ENCODE measurements at regions not wholly inside any gene's neighbourhood (a gene's known extent, or its start where the extent isn't known, plus 50 kb on each side); places are given as distances from the start of the nearest gene placed in this dataset.
"Not testable (repeated sequence)": the region's sequence is repeated elsewhere in the genome, so short reads cannot be mapped to it uniquely, and the experiment has no call there.

- no peak for DNase-seq
These were observed 757.1 kb downstream of the DHX35 start for GRCh38 chr20:39719293-39719692.

GRCh38 chr20:39717936-39718335 lies 755.8 kb downstream of the DHX35 start:
- DNase-seq, result no peak

- no peak for DNase-seq
These were observed 754.7 kb downstream of the DHX35 start for GRCh38 chr20:39716796-39717341.

- DNase-seq, result no peak
These were observed 751.1 kb downstream of the DHX35 start for GRCh38 chr20:39713076-39713840.

- DNase-seq, result peak; percentile 47
These were observed 744.1 kb downstream of the DHX35 start for GRCh38 chr20:39706184-39706663.

- DNase-seq, result no peak
These were observed 742.9 kb downstream of the DHX35 start for GRCh38 chr20:39705032-39705431.

- DNase-seq, result not testable (repeated sequence)
These were observed 741.2 kb downstream of the DHX35 start for GRCh38 chr20:39703357-39703756.

GRCh38 chr20:39702701-39703349 lies 740.7 kb downstream of the DHX35 start:
- no peak for DNase-seq

GRCh38 chr20:39700528-39700927 lies 738.4 kb downstream of the DHX35 start:
- no peak for DNase-seq

GRCh38 chr20:39699166-39699725 lies 737.1 kb downstream of the DHX35 start:
- no peak for DNase-seq

- DNase-seq, result no peak
These were observed 736.6 kb downstream of the DHX35 start for GRCh38 chr20:39698752-39699151.

GRCh38 chr20:39691151-39691862 lies 729.2 kb downstream of the DHX35 start:
- DNase-seq, result no peak

GRCh38 chr20:39676857-39677391 lies 714.8 kb downstream of the DHX35 start:
- DNase-seq, result peak; percentile 17

GRCh38 chr20:39676241-39676640 lies 714.1 kb downstream of the DHX35 start:
- DNase-seq, result no peak

GRCh38 chr20:39674842-39675241 lies 712.7 kb downstream of the DHX35 start:
- DNase-seq, result no peak

- no peak for DNase-seq
These were observed 708.8 kb downstream of the DHX35 start for GRCh38 chr20:39670988-39671387.

- no peak for DNase-seq
These were observed 707.5 kb downstream of the DHX35 start for GRCh38 chr20:39669659-39670058.

GRCh38 chr20:39668038-39668437 lies 705.9 kb downstream of the DHX35 start:
- no peak for DNase-seq

GRCh38 chr20:39661833-39662232 lies 699.7 kb downstream of the DHX35 start:
- no peak for DNase-seq

- DNase-seq, result no peak
These were observed 698.8 kb downstream of the DHX35 start for GRCh38 chr20:39660965-39661364.

GRCh38 chr20:39660226-39660625 lies 698.1 kb downstream of the DHX35 start:
- no peak for DNase-seq

- DNase-seq, result no peak
These were observed 696.7 kb downstream of the DHX35 start for GRCh38 chr20:39658662-39659409.
